ENCODE measurements at regions not wholly inside any gene's neighbourhood (a gene's known extent, or its start where the extent isn't known, plus 50 kb on each side); places are given as distances from the start of the nearest gene placed in this dataset.
"Not testable (repeated sequence)": the region's sequence is repeated elsewhere in the genome, so short reads cannot be mapped to it uniquely, and the experiment has no call there.

GRCh38 chr22:27317096-27317495 is 484.5 kb downstream of the MN1 start:
- H3K27me3 Mint-ChIP-seq (ENCODE audit: low read depth): no peaks in the 10 kb centered on the region
- H3K27ac Mint-ChIP-seq (ENCODE audit: unreplicated experiment): no peak overlapping the region
- DNase-seq (ENCODE audit: low read depth, low spot score): no peak
- H3K36me3 Mint-ChIP-seq (ENCODE audit: low read depth): peaks cover 4% of the 10 kb centered on the region
- H3K9me3 Mint-ChIP-seq: peaks cover 12% of the 10 kb centered on the region
- no peak overlapping the region for H3K4me3 Mint-ChIP-seq
- TF ChIP-seq CTCF (conservative IDR thresholded peaks at IDR 0.05): no peak
- H3K4me1 Mint-ChIP-seq: peaks cover 42% of the 10 kb centered on the region

GRCh38 chr22:27317971-27318428 is 483.6 kb downstream of the MN1 start:
- peaks cover 51% of the 10 kb centered on the region for H3K4me1 Mint-ChIP-seq
- H3K27ac Mint-ChIP-seq (ENCODE audit: unreplicated experiment): peak overlapping the region; percentile 76

GRCh38 chr22:27318516-27318915 is 483.0 kb downstream of the MN1 start:
- H3K9me3 Mint-ChIP-seq: peaks cover 12% of the 10 kb centered on the region
- TF ChIP-seq CTCF (conservative IDR thresholded peaks at IDR 0.05): no peak
- no peak overlapping the region for H3K27ac Mint-ChIP-seq (ENCODE audit: unreplicated experiment)
- H3K27me3 Mint-ChIP-seq (ENCODE audit: low read depth): no peaks in the 10 kb centered on the region
- H3K36me3 Mint-ChIP-seq (ENCODE audit: low read depth): peaks cover 4% of the 10 kb centered on the region
- H3K4me1 Mint-ChIP-seq: peaks cover 51% of the 10 kb centered on the region
- no peak for DNase-seq (ENCODE audit: low read depth, low spot score)
- no peak overlapping the region for H3K4me3 Mint-ChIP-seq

More at GRCh38 chr22:27317971-27318428, 483.6 kb downstream of the MN1 start:
- H3K4me3 Mint-ChIP-seq: no peak overlapping the region
- no peaks in the 10 kb centered on the region for H3K27me3 Mint-ChIP-seq (ENCODE audit: low read depth)
- peaks cover 12% of the 10 kb centered on the region for H3K9me3 Mint-ChIP-seq
- TF ChIP-seq CTCF (conservative IDR thresholded peaks at IDR 0.05): no peak
- no peak for DNase-seq (ENCODE audit: low read depth, low spot score)
- H3K36me3 Mint-ChIP-seq (ENCODE audit: low read depth): peaks cover 4% of the 10 kb centered on the region

GRCh38 chr22:27323661-27324060 is 477.9 kb downstream of the MN1 start:
- H3K4me3 Mint-ChIP-seq: no peak overlapping the region
- H3K36me3 Mint-ChIP-seq (ENCODE audit: low read depth): peaks cover 3% of the 10 kb centered on the region
- DNase-seq (ENCODE audit: low read depth, low spot score): no peak
- no peaks in the 10 kb centered on the region for H3K27me3 Mint-ChIP-seq (ENCODE audit: low read depth)
- no peak overlapping the region for H3K27ac Mint-ChIP-seq (ENCODE audit: unreplicated experiment)
- peaks cover 21% of the 10 kb centered on the region for H3K4me1 Mint-ChIP-seq
- peaks cover 17% of the 10 kb centered on the region for H3K9me3 Mint-ChIP-seq
- no peak for TF ChIP-seq CTCF (conservative IDR thresholded peaks at IDR 0.05)

- not testable (repeated sequence) for DNase-seq (ENCODE audit: low read depth, low spot score); H3K9me3 Mint-ChIP-seq; H3K36me3 Mint-ChIP-seq (ENCODE audit: low read depth); H3K27ac Mint-ChIP-seq (ENCODE audit: unreplicated experiment); H3K27me3 Mint-ChIP-seq (ENCODE audit: low read depth); H3K4me3 Mint-ChIP-seq
- peaks cover 28% of the 10 kb centered on the region for H3K4me1 Mint-ChIP-seq
Measured at GRCh38 chr22:27324908-27325307, 476.6 kb downstream of the MN1 start.

- no peaks in the 10 kb centered on the region for H3K36me3 Mint-ChIP-seq (ENCODE audit: low read depth)
- no peak for TF ChIP-seq CTCF (conservative IDR thresholded peaks at IDR 0.05)
- peaks cover 5% of the 10 kb centered on the region for H3K9me3 Mint-ChIP-seq
- peaks cover 32% of the 10 kb centered on the region for H3K4me1 Mint-ChIP-seq
- DNase-seq (ENCODE audit: low read depth, low spot score): no peak
- H3K27ac Mint-ChIP-seq (ENCODE audit: unreplicated experiment): no peak overlapping the region
- no peak overlapping the region for H3K4me3 Mint-ChIP-seq
- H3K27me3 Mint-ChIP-seq (ENCODE audit: low read depth): no peaks in the 10 kb centered on the region
Measured at GRCh38 chr22:27327497-27327896, 474.1 kb downstream of the MN1 start.
